ENCODE measurements at regions not wholly inside any gene's neighbourhood (a gene's known extent, or its start where the extent isn't known, plus 50 kb on each side); places are given as distances from the start of the nearest gene placed in this dataset.
A peak's percentile ranks its signal among the peaks of the same experiment; 100 is the strongest.

DNA sequence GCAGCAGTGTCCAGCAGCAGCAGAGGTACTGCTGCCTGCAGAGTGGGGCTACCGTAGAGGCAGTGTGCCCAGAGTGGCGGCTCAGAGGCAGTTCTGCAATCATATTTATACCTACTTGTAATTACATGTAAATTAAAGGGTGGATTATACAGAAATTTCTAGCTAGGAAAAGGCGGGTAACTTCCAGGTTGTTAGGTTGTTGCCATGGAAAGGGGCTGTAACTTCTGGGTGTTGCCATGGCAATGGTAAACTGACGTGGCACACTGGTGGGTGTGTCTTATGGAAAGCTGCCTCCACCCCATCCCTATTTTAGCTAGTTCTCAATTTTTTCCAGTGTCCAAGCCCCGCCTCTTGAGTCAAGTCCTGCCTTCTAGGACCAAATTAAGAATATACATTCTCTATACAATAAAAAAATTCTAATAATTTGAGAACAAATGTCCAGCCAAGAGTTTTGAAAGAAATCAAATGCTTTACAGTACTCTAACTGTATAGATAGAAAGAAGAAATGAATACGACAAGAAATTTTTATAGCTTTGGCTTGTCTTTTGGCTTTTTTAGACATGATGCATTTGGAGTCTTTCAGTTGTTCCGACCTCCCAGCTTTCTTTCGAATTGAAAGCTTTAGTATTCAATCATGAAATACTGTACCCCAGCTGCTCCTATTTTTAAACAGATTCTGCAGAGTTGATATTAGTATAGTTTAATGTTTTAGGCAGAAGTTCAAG is 816.6 kb downstream of the DIAPH3 start:
- DNase-seq (ENCODE audit: low read depth, low spot score), result no peak

GRCh38 chr13:59348617-59349016 is 815.1 kb downstream of the DIAPH3 start:
- no peak for DNase-seq (ENCODE audit: low read depth, low spot score)

GRCh38 chr13:59352600-59352999 is 811.1 kb downstream of the DIAPH3 start:
- DNase-seq (ENCODE audit: low read depth, low spot score), result no peak

DNA sequence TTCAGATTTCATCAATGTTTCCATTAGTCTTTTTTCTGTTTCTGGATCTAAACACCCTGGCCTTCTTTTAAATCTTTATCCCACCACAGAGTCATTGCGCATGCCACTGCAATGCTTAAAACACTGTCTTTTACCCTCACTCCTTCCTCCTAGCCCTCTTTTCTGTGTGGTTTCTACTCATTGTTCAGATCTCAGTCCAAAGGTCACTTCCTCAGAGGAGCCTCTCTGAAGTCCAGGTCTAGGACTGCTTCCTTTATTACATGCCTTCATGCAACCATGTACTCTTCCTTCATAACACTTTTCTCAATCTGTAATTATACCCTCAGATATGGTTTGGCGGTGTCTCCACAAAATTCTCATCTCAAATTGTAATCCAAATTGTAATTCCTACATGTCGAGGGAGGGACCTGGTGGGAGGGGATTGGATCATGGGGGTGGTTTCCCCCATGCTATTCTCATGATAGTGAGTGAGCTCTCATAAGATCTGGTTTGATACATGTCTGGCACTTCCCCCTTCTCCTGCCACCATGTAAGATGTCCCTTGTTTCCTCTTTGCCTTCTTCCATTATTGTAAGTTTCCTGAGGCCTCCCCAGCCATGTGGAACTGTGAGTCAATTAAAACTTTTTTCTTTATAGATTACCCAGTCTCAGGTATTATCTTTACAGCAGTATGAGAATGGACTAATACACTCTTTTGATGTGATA is 808.9 kb downstream of the DIAPH3 start:
- no peak for DNase-seq (ENCODE audit: low read depth, low spot score)

DNA sequence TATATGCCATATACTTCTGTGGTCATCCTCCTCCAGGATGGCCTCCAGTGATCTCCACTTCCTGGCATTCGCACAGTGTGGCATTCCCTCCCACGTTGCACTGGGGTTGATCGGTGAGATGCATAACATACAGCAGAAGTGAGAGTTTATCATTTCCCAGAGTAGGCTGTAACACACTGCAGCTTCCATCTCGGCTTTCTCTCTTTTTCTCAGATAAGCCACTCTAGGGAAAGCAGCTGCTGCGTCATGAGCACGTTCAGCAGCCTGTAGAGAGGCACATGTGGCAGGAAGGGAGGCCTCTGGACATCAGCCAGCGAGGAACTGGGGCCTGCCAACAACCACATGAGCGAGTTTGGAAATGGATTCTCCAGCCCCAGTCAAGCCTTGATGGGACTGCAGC is 807.1 kb downstream of the DIAPH3 start:
- DNase-seq (ENCODE audit: low read depth, low spot score), result no peak

DNA sequence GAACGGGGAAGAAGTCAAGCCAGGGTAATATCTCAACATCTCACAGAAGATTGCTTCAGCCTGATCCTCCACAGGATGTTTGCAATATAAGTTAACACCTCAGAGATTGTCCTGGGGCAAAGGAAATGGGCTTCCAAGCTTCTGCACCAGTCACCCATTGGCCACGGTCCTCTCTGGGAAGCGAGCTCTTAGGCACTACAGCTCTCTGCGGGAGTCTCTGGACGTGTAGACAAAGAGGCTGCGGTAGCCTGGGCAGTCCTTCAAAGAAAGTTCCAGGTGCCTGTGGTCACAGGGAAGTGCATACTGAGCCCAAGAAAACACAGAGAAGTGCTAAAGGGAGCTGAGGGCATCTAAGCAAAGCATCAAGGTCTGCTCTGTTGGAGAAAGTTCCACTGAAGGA is 805.7 kb downstream of the DIAPH3 start:
- no peak for DNase-seq (ENCODE audit: low read depth, low spot score)

GRCh38 chr13:59360108-59360507 is 803.6 kb downstream of the DIAPH3 start:
- no peak for DNase-seq (ENCODE audit: low read depth, low spot score)

DNA sequence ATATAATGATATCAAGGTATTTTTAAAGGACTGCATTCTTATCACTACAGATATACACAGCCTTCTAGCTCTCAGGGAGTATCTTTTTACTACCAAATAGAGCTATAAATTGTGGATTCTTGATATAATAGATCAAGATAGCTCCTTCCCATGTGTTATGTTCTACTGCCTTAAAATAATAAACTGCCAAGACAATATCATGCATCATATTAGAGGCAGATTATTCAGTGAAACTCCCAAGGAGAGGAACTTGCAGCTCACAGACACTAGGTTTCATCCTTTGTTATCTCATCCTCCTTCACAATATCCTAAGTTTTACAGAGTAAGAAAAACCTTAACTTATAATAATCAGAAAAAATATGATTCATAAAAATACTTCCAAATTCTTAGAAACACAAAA is 802.8 kb downstream of the DIAPH3 start:
- no peak for DNase-seq (ENCODE audit: low read depth, low spot score)

GRCh38 chr13:59363313-59363712 is 800.4 kb downstream of the DIAPH3 start:
- no peak for DNase-seq (ENCODE audit: low read depth, low spot score)

GRCh38 chr13:59363947-59364346 is 799.8 kb downstream of the DIAPH3 start:
- DNase-seq (ENCODE audit: low read depth, low spot score), result no peak

DNA sequence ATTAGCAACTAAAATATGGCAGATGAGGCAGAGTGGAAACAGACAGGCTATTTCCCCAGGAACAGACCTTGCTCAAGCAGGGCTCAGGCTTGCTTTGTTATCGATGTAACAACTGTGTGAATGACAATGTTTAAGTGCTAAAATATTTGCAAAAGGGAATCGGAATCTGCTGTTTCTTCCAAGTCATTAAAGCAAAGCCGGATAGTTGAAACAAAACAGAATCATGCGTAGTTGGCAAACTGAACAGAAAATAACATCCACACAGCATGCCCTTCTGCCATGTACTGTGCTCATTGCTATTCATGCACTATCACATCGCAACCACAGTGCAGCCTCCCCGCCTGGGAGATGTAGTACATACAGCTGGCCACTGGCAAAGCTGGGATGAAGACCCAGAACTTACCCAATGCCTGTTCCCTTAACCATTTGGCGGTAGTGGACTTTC is 799.1 kb downstream of the DIAPH3 start:
- no peak for DNase-seq (ENCODE audit: low read depth, low spot score)

- DNase-seq (ENCODE audit: low read depth, low spot score), result no peak
Measured at GRCh38 chr13:59367467-59367866, 796.3 kb downstream of the DIAPH3 start.

GRCh38 chr13:59367904-59368303 is 795.8 kb downstream of the DIAPH3 start:
- DNase-seq (ENCODE audit: low read depth, low spot score), result no peak

GRCh38 chr13:59368693-59369092 is 795.0 kb downstream of the DIAPH3 start:
- DNase-seq (ENCODE audit: low read depth, low spot score), result no peak

DNA sequence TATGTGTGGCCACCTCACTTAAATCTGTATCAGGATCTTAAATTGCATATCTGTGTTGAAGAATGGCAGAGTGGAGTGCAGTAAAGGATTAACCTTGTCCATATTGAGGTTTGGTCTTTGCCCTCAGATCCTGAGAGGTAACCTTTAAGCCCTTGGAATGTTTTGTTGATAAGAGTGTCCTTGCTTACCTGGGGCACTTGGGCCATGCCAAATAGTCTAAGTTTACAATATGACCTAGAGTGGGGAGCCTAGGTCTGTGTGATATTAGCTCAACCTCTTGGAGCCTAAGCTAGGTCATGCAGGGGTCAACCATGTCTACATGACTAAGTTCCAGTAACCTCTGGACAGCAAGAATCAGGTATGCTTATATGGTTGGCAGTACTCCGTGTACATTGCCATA is 792.5 kb downstream of the DIAPH3 start:
- no peak for DNase-seq (ENCODE audit: low read depth, low spot score)

GRCh38 chr13:59373341-59373740 is 790.4 kb downstream of the DIAPH3 start:
- no peak for DNase-seq (ENCODE audit: low read depth, low spot score)

GRCh38 chr13:59374691-59375090 is 789.0 kb downstream of the DIAPH3 start:
- no peak for DNase-seq (ENCODE audit: low read depth, low spot score)

DNA sequence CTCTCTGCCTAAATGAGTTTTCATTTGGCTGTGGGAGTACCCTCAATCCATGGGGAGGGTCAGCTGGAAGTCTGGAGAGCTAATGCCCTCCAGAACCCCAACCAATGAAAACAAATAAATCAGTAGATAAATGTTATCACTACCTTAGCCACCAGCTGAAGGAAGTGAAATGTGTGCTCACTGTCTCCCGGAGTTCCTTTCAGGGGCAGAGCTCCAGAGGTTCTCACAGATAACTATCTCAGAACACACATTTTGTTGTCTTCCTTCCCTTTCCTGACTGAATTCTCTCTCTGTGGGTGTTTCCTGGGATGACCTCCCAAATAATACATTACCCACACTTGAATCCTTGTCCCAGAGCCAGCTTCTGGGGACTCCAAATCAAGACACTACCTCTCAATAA is 779.6 kb downstream of the DIAPH3 start:
- DNase-seq (ENCODE audit: low read depth, low spot score), result no peak

GRCh38 chr13:59391696-59392095 is 772.0 kb downstream of the DIAPH3 start:
- peak; percentile 43 for DNase-seq (ENCODE audit: low read depth, low spot score)

GRCh38 chr13:59392328-59392727 is 771.4 kb downstream of the DIAPH3 start:
- no peak for DNase-seq (ENCODE audit: low read depth, low spot score)

GRCh38 chr13:59394496-59394895 is 769.2 kb downstream of the DIAPH3 start:
- no peak for DNase-seq (ENCODE audit: low read depth, low spot score)

DNA sequence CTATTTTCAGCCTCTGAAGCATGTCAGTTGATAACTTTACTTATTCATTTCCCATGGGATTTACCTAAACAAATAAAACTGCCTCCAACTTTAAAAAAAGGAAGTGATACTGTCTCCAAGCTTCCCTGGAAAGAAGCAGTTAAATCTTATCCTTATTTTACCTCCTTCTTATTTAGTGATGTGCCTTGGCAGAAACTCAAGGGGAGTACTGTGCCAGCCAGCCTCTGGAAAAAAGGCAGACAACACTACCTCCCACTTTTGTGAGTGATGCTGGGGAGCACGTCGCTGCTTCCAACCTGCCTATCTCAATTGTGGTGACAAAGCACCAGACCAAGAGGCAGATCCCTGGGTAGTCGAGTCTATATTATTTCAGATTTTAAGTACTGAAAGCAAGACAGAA is 765.6 kb downstream of the DIAPH3 start:
- no peak for DNase-seq (ENCODE audit: low read depth, low spot score)

- DNase-seq (ENCODE audit: low read depth, low spot score), result no peak
Measured at GRCh38 chr13:59398661-59399060, 765.1 kb downstream of the DIAPH3 start.

Data from smooth muscle cell of the brain vasculature (primary cell).